ENCODE measurements at regions not wholly inside any gene's neighbourhood (a gene's known extent, or its start where the extent isn't known, plus 50 kb on each side); places are given as distances from the start of the nearest gene placed in this dataset.

DNA sequence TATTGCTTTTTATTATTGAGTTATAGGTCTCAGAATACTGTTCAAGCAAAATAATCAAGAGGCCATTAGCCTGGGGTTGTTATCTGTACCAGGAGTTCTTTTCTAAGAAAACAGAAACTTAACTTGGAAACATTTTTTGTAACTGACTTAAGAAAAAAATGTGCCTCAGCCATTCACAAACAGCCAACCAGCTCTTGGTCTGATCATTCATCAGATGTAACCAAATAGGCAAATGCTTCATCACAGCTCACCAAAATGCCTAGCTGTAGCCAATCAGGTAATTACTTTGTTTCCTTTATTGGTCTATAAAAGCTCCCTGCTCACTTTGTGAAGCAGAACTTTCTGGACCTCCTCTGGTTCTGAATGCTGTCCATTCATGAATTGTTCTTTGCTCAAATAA lies 387.7 kb downstream of the FAT4 start:
- no peak overlapping the region for H3K4me2 ChIP-seq (ENCODE audit: control insufficient read depth, insufficient read depth)
- H3K4me1 ChIP-seq (ENCODE audit: control insufficient read depth, insufficient read depth, low read length) = no peaks in the 10 kb centered on the region
- FAIRE-seq (no peak), DNase-seq (ENCODE audit: low read depth, low spot score) (no peak), ATAC-seq (no peak)
- CTCF ChIA-PET = no interaction called here
- no peaks in the 10 kb centered on the region for H3K27me3 ChIP-seq (replicated peaks in 1 of 2; ENCODE audit: control insufficient read depth in 2 of 2, insufficient read depth in 2 of 2, low read length in 1 of 2)
- no peak overlapping the region for H3K9ac ChIP-seq (ENCODE audit: control insufficient read depth, insufficient read depth, low read length)
- no peak overlapping the region for H2AFZ ChIP-seq (ENCODE audit: control insufficient read depth, low read depth, low read length)
- POLR2A ChIA-PET = no interaction called here
- H3K36me3 ChIP-seq (ENCODE audit: control insufficient read depth in 2 of 2, insufficient read depth in 2 of 2, low read length in 1 of 2) = no peaks in the 10 kb centered on the region
- H3K4me3 ChIP-seq = no peak overlapping the region
- H3K9me3 ChIP-seq (replicated peaks; ENCODE audit: control insufficient read depth, insufficient read depth, low read length) = no peaks in the 10 kb centered on the region
- SMC1A ChIA-PET (ENCODE audit: uncharacterized antibody, unreplicated experiment) = no interaction called here
- RAD21 ChIA-PET (ENCODE audit: unreplicated experiment) = no interaction called here
- BruUV-seq (replicated peaks) = no TSS peak
- no peaks in the 10 kb centered on the region for H3K79me2 ChIP-seq (ENCODE audit: control insufficient read depth, insufficient read depth, low read length)
- no peak overlapping the region for H3K27ac ChIP-seq (ENCODE audit: control insufficient read depth, insufficient read depth)
- no peaks in the 10 kb centered on the region for H4K20me1 ChIP-seq (ENCODE audit: control insufficient read depth, insufficient read depth)
- intact Hi-C loops (cut with micrococcal nuclease; ENCODE audit: unreplicated experiment) (no loop called here), in situ Hi-C loops (cut with MboI) (no loop called here)
- TF ChIP-seq, protein P1, sequence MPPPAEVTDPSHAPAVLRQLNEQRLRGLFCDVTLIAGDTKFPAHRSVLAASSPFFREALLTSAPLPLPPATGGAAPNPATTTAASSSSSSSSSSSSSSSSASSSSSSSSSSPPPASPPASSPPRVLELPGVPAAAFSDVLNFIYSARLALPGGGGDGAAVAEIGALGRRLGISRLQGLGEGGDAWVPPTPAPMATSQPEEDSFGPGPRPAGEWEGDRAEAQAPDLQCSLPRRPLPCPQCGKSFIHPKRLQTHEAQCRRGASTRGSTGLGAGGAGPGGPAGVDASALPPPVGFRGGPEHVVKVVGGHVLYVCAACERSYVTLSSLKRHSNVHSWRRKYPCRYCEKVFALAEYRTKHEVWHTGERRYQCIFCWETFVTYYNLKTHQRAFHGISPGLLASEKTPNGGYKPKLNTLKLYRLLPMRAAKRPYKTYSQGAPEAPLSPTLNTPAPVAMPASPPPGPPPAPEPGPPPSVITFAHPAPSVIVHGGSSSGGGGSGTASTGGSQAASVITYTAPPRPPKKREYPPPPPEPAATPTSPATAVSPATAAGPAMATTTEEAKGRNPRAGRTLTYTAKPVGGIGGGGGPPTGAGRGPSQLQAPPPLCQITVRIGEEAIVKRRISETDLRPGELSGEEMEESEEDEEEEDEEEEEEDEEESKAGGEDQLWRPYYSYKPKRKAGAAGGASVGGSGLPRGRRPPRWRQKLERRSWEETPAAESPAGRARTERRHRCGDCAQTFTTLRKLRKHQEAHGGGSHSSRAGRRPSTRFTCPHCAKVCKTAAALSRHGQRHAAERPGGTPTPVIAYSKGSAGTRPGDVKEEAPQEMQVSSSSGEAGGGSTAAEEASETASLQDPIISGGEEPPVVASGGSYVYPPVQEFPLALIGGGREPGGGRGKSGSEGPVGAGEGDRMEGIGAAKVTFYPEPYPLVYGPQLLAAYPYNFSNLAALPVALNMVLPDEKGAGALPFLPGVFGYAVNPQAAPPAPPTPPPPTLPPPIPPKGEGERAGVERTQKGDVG (CRISPR knock-in tag; IDR thresholded peaks at IDR 0.05) = no peak
- TF ChIP-seq, protein P2, sequence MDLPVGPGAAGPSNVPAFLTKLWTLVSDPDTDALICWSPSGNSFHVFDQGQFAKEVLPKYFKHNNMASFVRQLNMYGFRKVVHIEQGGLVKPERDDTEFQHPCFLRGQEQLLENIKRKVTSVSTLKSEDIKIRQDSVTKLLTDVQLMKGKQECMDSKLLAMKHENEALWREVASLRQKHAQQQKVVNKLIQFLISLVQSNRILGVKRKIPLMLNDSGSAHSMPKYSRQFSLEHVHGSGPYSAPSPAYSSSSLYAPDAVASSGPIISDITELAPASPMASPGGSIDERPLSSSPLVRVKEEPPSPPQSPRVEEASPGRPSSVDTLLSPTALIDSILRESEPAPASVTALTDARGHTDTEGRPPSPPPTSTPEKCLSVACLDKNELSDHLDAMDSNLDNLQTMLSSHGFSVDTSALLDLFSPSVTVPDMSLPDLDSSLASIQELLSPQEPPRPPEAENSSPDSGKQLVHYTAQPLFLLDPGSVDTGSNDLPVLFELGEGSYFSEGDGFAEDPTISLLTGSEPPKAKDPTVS (IDR thresholded peaks at IDR 0.05; ENCODE audit: low read depth, low read length) = no peak
- TF ChIP-seq CBFB (IDR thresholded peaks at IDR 0.05; ENCODE audit: low read depth) = no peak
- no peak for TF ChIP-seq JUND (IDR thresholded peaks at IDR 0.05; ENCODE audit: low read depth, low read length)
- no peak for TF ChIP-seq MTA2 (IDR thresholded peaks at IDR 0.05; ENCODE audit: low read depth)
- TF ChIP-seq, protein P3, sequence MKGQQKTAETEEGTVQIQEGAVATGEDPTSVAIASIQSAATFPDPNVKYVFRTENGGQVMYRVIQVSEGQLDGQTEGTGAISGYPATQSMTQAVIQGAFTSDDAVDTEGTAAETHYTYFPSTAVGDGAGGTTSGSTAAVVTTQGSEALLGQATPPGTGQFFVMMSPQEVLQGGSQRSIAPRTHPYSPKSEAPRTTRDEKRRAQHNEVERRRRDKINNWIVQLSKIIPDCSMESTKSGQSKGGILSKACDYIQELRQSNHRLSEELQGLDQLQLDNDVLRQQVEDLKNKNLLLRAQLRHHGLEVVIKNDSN (IDR thresholded peaks at IDR 0.05; ENCODE audit: borderline replicate concordance, extremely low read length, insufficient read depth, low read depth, low read length) = no peak
- TF ChIP-seq EZH2 (IDR thresholded peaks at IDR 0.05; ENCODE audit: borderline replicate concordance, control insufficient read depth, low read depth, low read length) = no peak
- TF ChIP-seq, protein P4, sequence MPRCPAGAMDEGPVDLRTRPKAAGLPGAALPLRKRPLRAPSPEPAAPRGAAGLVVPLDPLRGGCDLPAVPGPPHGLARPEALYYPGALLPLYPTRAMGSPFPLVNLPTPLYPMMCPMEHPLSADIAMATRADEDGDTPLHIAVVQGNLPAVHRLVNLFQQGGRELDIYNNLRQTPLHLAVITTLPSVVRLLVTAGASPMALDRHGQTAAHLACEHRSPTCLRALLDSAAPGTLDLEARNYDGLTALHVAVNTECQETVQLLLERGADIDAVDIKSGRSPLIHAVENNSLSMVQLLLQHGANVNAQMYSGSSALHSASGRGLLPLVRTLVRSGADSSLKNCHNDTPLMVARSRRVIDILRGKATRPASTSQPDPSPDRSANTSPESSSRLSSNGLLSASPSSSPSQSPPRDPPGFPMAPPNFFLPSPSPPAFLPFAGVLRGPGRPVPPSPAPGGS (IDR thresholded peaks at IDR 0.05; ENCODE audit: borderline replicate concordance, insufficient read depth, low read depth, low read length, poor library complexity, severe bottlenecking) = no peak
- no peak for TF ChIP-seq TARDBP (IDR thresholded peaks at IDR 0.05; ENCODE audit: borderline replicate concordance)
- no peak for TF ChIP-seq CHD1 (IDR thresholded peaks at IDR 0.05; ENCODE audit: low read depth, low read length)
- no peak for TF ChIP-seq TBL1XR1 (IDR thresholded peaks at IDR 0.05; ENCODE audit: low read depth, low read length)
- no peak for TF ChIP-seq SIN3A (IDR thresholded peaks at IDR 0.05; ENCODE audit: low read depth, low read length)
- TF ChIP-seq, protein P5, sequence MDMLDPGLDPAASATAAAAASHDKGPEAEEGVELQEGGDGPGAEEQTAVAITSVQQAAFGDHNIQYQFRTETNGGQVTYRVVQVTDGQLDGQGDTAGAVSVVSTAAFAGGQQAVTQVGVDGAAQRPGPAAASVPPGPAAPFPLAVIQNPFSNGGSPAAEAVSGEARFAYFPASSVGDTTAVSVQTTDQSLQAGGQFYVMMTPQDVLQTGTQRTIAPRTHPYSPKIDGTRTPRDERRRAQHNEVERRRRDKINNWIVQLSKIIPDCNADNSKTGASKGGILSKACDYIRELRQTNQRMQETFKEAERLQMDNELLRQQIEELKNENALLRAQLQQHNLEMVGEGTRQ (IDR thresholded peaks at IDR 0.05; ENCODE audit: borderline replicate concordance, low read depth, low read length) = no peak
- TF ChIP-seq BRCA1 (IDR thresholded peaks at IDR 0.05; ENCODE audit: low read depth, low read length) = no peak
